GM12878 (cell line): ENCODE measurements at regions not wholly inside any gene's neighbourhood (a gene's known extent, or its start where the extent isn't known, plus 50 kb on each side); places are given as distances from the start of the nearest gene placed in this dataset.

Experiments
- ATAC-seq: fragments of 200-7000 bp; cut with Tn5 transposase; 3 replicates; pipeline ENCODE4 v1.9.1; 2020; ENCODE audit warnings: mild to moderate bottlenecking, moderate library complexity
- BruUV-seq: library from RNA; stranded (reverse); fragments of 400-500 nt; replicated peaks from 2 replicates; lab custom pipeline; 2021; lab: Mats Ljungman, UMichigan
- CTCF ChIA-PET: fragments of 300-600 bp; sonication (Branson Sonifier 250); formaldehyde crosslinking; extraction: SDS; loops from one replicate; lab custom pipeline; 2021; ENCODE audit warnings: inconsistent platforms; lab: Yijun Ruan, JAX
- POLR2A ChIA-PET: fragments of 350-600 bp; formaldehyde crosslinking; extraction: SDS; loops from one replicate; lab custom pipeline; 2021; ENCODE audit warnings: inconsistent platforms; lab: Charles Lee
- RAD21 ChIA-PET: fragments of 300-600 bp; sonication (Branson Sonifier 250); formaldehyde crosslinking; loops from one replicate; lab custom pipeline; 2023; ENCODE audit warnings: antibody characterized with exemption; ENCODE audit not compliant: unreplicated experiment; lab: Charles Lee
- SMC1A ChIA-PET: fragments of 300-600 bp; sonication (Branson Sonifier 250); formaldehyde crosslinking; loops from one replicate; lab custom pipeline; 2023; ENCODE audit not compliant: unreplicated experiment, uncharacterized antibody; lab: Charles Lee
- DNase-seq: peaks from one replicate; pipeline ENCODE4 v3.0.0-alpha.2; 2011; ENCODE audit warnings: low read depth, low spot score
- FAIRE-seq: peaks from 3 replicates; lab custom pipeline; 2011; peaks lifted over from hg19 to GRCh38; lab: Jason Lieb, UNC
- H2AFZ ChIP-seq: 2 replicates; pipeline ENCODE4 v1.6.0; 2011; ENCODE audit warnings: low read depth, low read length, control low read depth; ENCODE audit not compliant: control insufficient read depth
- H3K27ac ChIP-seq: 2 replicates; pipeline ENCODE4 v1.5.1; 2011; ENCODE audit warnings: control low read depth; ENCODE audit not compliant: control insufficient read depth, insufficient read depth
- H3K27me3 ChIP-seq, 2 experiments: replicated peaks in 1 of 2; 2 replicates each; pipeline versions ENCODE4 v1.6.0 to v1.6.1; 2011; ENCODE audit warnings: low read length in 1 of 2; ENCODE audit not compliant: control insufficient read depth in 2 of 2, insufficient read depth in 2 of 2
- H3K36me3 ChIP-seq, 2 experiments: 2 replicates each; pipeline ENCODE4 v1.5.1; 2011; ENCODE audit warnings: low read length in 1 of 2; ENCODE audit not compliant: control insufficient read depth in 2 of 2, insufficient read depth in 2 of 2
- H3K4me1 ChIP-seq: 2 replicates; pipeline ENCODE4 v1.6.1; 2011; ENCODE audit warnings: mild to moderate bottlenecking, low read length, moderate library complexity, mixed read lengths; ENCODE audit not compliant: control insufficient read depth, insufficient read depth
- H3K4me2 ChIP-seq: 2 replicates; pipeline ENCODE4 v1.6.0; 2011; ENCODE audit warnings: control low read depth; ENCODE audit not compliant: control insufficient read depth, insufficient read depth
- H3K4me3 ChIP-seq: fragments of 200-600 bp; sonication (generic); 2 replicates; pipeline ENCODE4 v1.5.1; 2016
- H3K79me2 ChIP-seq: 2 replicates; pipeline ENCODE4 v1.6.0; 2011; ENCODE audit warnings: low read length; ENCODE audit not compliant: control insufficient read depth, insufficient read depth
- H3K9ac ChIP-seq: 2 replicates; pipeline ENCODE4 v1.8.0; 2011; ENCODE audit warnings: low read length, control low read depth, mixed read lengths; ENCODE audit not compliant: control insufficient read depth, insufficient read depth
- H3K9me3 ChIP-seq: replicated peaks from 3 replicates; pipeline ENCODE4 v1.5.1; 2011; ENCODE audit warnings: mild to moderate bottlenecking, low read length; ENCODE audit not compliant: control insufficient read depth, insufficient read depth
- H4K20me1 ChIP-seq: 2 replicates; pipeline ENCODE4 v1.6.0; 2011; ENCODE audit not compliant: control insufficient read depth, insufficient read depth
- ASH2L ChIP-seq: fragments of 300-600, 200-600 bp; sonication (generic); IDR thresholded peaks from 2 replicates; pipeline ENCODE4 v1.6.1; 2017; ENCODE audit warnings: low read depth, mild to moderate bottlenecking, borderline replicate concordance
- CEBPB ChIP-seq, 2 experiments: fragments of 150-350 bp in 1 of 2; IDR thresholded peaks; 2 replicates each; pipeline ENCODE4 v1.6.1; 2012 to 2014; ENCODE audit warnings: low read depth in 2 of 2, low read length in 2 of 2, borderline replicate concordance in 1 of 2, inconsistent platforms in 1 of 2
- MXI1 ChIP-seq: fragments of 150-350 bp; IDR thresholded peaks from 2 replicates; pipeline ENCODE4 v1.6.1; 2011; ENCODE audit warnings: low read depth, mild to moderate bottlenecking, inconsistent platforms, low read length, improper control_type of control experiment
- NKRF ChIP-seq: fragments of 450-650 bp; conservative IDR thresholded peaks from 2 replicates; pipeline ENCODE4 v1.6.1; 2017; ENCODE audit warnings: mild to moderate bottlenecking, moderate library complexity
- RUNX3 ChIP-seq: IDR thresholded peaks from 2 replicates; pipeline ENCODE4 v1.6.1; 2012; ENCODE audit warnings: low read length, inconsistent platforms
- SIN3A ChIP-seq: IDR thresholded peaks from 2 replicates; pipeline ENCODE4 v1.6.1; 2012; ENCODE audit warnings: low read depth, low read length, improper control_type of control experiment
- SP1 ChIP-seq: IDR thresholded peaks from one replicate; pipeline ENCODE4 v1.6.1; 2011; ENCODE audit warnings: low read depth, low read length
- TCF7 ChIP-seq: IDR thresholded peaks from 2 replicates; pipeline ENCODE4 v1.6.1; 2014; ENCODE audit warnings: antibody characterized with exemption, borderline replicate concordance
- ZBTB40 ChIP-seq: fragments of 450-650 bp; IDR thresholded peaks from 2 replicates; pipeline ENCODE4 v1.6.1; 2016; ENCODE audit warnings: mild to moderate bottlenecking, moderate library complexity, borderline replicate concordance
- ZNF622 ChIP-seq: fragments of 450-650 bp; IDR thresholded peaks from 2 replicates; pipeline ENCODE4 v1.6.1; 2017; ENCODE audit warnings: mild to moderate bottlenecking, inconsistent platforms
- in situ Hi-C: fragments of 300-500 bp; cut with MboI; formaldehyde crosslinking; loops from 9 replicates; pipeline ENCODE4 v1.14.3; 2018; ENCODE audit warnings: mixed read lengths
- intact Hi-C: fragments of 100-400 bp; cut with micrococcal nuclease; formaldehyde crosslinking; loops from one replicate; pipeline ENCODE4 v1.14.2; 2022; ENCODE audit not compliant: unreplicated experiment

GRCh38 chr12:29883941-29884554 lies 100.3 kb upstream of the TMTC1 start (continued):
- no peak for TF ChIP-seq NKRF
- no peak for TF ChIP-seq SP1
- TF ChIP-seq MXI1: no peak
- TF ChIP-seq, all 136 proteins: peak for 0

- no peak overlapping the region for H3K4me3 ChIP-seq
- no peak overlapping the region for H3K27ac ChIP-seq
- no peaks in the 10 kb centered on the region for H3K27me3 ChIP-seq
- ChIA-PET SMC1A (interaction anchor here (1.1 to 1.7 kb wide), 2 partner anchors 8 to 331 kb away, joined by 3 to 6 read pairs; no protein-coding TSS in a partner anchor), CTCF (interaction anchor here (0.6 to 0.8 kb wide), 2 partner anchors 103 to 497 kb away, joined by 3 to 4 read pairs; no protein-coding TSS in a partner anchor), POLR2A (no interaction called here), RAD21 (interaction anchor here (1.3 kb wide), 1 partner anchor 330 kb away, joined by 3 read pairs; no protein-coding TSS in a partner anchor)
- no peaks in the 10 kb centered on the region for H3K79me2 ChIP-seq
- FAIRE-seq (no peak), DNase-seq (no peak), ATAC-seq (no peak)
- no peak overlapping the region for H2AFZ ChIP-seq
- in situ Hi-C loops: no loop called here
- intact Hi-C loops: no loop called here
- no peaks in the 10 kb centered on the region for H4K20me1 ChIP-seq
- H3K9ac ChIP-seq: no peak overlapping the region
- H3K9me3 ChIP-seq: no peaks in the 10 kb centered on the region; the same call in 2 of the 3 replicates
- H3K36me3 ChIP-seq: no peaks in the 10 kb centered on the region
- H3K4me1 ChIP-seq: no peaks in the 10 kb centered on the region
- TF ChIP-seq ASH2L (no peak), ZNF622 (no peak), RUNX3 (no peak), SIN3A (no peak), CEBPB (IDR thresholded peaks at IDR 0.05; ENCODE audit: borderline replicate concordance in 1 of 2, low read depth in 2 of 2, low read length in 2 of 2) (no peak), TCF7 (no peak), ZBTB40 (no peak)
- no peak overlapping the region for H3K4me2 ChIP-seq
- no TSS peak for BruUV-seq
Observed at GRCh38 chr12:29883525-29883924, 99.8 kb upstream of the TMTC1 start.
